Fibroblast of pulmonary artery (primary cell): ENCODE measurements at regions not wholly inside any gene's neighbourhood (a gene's known extent, or its start where the extent isn't known, plus 50 kb on each side); places are given as distances from the start of the nearest gene placed in this dataset.

Experiments used
- DNase-seq: peaks from one replicate; pipeline ENCODE4 v3.0.0-alpha.2; 2010; ENCODE audit warnings: low read depth
- H3K4me3 ChIP-seq: replicated peaks from 2 replicates; pipeline ENCODE4 v1.5.1; 2011; ENCODE audit warnings: low read depth, mild to moderate bottlenecking, control low read depth, low read length, moderate library complexity
- TF ChIP-seq, protein P1 (sequence below): IDR thresholded peaks from 2 replicates; pipeline ENCODE4 v1.5.1; 2011; ENCODE audit warnings: mild to moderate bottlenecking, control low read depth, low read length, inconsistent platforms; ENCODE audit errors: missing control alignments

DNA sequence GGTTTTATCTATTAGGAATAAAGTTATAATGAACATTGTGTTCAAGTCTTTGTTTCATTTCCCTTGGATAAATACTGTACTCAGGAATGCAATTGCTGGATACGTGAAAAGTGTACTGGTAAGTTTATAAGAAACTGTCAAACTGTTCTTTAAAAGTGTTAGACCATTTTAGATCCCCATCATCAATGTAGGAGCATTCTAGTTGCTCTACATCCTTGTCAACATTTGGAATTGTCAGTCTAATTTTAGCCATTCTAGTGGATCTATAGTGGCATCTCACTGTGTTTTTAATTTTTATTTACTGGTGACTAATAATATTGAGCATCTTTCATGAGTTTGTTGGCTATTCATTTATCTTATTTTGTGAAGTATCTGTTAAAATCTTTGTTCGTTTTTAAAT, 354.0 kb upstream of the NRP1 start:
- TF ChIP-seq, protein P1, sequence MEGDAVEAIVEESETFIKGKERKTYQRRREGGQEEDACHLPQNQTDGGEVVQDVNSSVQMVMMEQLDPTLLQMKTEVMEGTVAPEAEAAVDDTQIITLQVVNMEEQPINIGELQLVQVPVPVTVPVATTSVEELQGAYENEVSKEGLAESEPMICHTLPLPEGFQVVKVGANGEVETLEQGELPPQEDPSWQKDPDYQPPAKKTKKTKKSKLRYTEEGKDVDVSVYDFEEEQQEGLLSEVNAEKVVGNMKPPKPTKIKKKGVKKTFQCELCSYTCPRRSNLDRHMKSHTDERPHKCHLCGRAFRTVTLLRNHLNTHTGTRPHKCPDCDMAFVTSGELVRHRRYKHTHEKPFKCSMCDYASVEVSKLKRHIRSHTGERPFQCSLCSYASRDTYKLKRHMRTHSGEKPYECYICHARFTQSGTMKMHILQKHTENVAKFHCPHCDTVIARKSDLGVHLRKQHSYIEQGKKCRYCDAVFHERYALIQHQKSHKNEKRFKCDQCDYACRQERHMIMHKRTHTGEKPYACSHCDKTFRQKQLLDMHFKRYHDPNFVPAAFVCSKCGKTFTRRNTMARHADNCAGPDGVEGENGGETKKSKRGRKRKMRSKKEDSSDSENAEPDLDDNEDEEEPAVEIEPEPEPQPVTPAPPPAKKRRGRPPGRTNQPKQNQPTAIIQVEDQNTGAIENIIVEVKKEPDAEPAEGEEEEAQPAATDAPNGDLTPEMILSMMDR = no peak
- DNase-seq = no peak
- H3K4me3 ChIP-seq = no peak overlapping the region

DNA sequence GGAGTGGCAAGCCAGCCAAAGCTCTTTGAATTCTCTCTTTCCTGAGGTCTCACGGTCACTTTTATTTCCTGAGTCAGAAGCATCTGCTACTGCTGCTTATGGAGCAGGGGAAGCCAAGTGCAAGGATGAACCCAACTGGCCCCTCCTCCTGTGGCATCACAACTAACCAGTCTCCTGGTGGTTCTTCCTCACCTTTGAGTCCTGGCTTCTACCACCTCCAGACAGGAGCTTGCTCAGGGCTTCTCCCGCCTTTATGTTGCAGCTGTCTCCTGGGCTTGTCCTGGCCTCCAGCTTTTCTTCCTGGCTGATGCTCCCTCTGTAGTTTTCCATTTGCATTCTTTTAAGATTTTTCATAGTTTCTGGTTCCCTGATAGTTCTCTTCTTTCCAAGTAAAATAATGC, 349.7 kb upstream of the NRP1 start:
- H3K4me3 ChIP-seq = no peak overlapping the region
- TF ChIP-seq, protein P1 = no peak
- DNase-seq = no peak

DNA sequence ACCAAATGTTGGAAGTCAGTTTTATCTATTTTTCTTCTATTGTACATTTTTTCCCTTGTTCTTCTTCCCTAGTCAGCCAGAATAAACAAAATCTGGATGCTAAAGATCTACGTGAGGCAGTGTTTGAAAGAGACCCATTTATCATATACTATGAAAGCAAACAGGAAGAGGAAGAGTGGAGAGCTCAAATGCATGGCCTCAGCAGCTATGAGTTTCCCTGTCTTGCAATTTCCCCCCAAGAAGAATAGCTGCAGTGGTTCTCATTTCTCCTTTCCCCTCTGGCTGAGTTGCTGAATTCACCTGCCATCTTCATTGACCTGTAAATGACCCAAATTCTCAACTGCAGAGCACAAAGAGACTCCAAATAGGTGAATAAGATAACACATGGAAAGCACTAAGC, 347.1 kb upstream of the NRP1 start:
- H3K4me3 ChIP-seq = no peak overlapping the region
- TF ChIP-seq, protein P1 = no peak
- no peak for DNase-seq

DNA sequence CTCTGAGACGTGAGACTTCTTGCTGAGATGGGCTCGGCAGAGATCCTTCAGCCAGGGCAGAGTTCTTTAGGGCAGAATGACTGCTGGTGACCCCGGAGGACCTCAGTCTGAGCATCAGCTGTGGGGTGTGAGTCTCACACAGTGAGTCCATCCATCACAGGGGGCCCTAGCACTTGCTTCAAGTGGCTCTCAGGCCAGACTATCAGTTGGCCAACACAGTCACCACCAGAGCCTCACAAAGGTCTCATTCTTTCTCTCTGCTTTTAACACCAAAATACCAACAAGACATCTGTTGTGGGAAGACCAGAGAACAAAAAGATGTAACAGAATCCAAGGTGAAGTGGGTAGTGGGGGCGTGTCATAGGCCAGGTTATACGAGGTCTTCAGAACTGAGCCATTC, 345.6 kb upstream of the NRP1 start:
- TF ChIP-seq, protein P1 = no peak
- DNase-seq = no peak
- H3K4me3 ChIP-seq = no peak overlapping the region

DNA sequence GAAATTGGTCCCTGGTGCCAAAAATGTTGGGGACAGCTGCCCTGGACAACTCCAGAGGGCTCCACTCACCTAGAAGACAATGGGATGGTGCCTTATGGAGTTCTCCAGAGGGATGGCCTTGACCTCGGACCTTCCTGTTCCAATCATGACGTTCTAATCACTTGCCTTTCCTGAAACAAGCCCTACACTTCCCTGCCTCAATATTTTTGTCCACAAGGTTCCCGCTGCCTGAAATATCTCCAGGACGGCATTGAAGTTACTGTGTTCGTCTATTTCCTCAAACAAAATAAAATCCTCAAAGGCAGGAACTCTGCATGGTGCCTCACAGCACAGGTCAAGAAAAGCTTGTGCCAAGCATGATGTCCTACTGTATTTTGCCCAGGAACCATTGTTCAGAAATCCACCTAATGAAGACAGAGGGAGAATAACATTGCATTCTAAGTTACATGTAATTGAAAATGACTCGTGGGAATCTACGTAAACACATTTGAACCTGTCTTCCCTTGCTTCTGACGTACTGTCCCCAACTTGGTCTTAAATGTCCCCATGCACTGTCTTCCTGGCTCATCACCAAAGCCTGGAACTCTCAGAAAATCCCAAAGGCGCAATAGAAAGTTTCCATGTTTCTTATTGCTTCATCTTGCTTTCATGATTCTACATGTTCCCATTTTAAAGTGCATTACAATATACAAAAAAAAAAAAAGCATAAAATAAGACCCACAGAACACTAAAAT, 342.3 kb upstream of the NRP1 start:
- no peak for DNase-seq
- TF ChIP-seq, protein P1 = no peak

DNA sequence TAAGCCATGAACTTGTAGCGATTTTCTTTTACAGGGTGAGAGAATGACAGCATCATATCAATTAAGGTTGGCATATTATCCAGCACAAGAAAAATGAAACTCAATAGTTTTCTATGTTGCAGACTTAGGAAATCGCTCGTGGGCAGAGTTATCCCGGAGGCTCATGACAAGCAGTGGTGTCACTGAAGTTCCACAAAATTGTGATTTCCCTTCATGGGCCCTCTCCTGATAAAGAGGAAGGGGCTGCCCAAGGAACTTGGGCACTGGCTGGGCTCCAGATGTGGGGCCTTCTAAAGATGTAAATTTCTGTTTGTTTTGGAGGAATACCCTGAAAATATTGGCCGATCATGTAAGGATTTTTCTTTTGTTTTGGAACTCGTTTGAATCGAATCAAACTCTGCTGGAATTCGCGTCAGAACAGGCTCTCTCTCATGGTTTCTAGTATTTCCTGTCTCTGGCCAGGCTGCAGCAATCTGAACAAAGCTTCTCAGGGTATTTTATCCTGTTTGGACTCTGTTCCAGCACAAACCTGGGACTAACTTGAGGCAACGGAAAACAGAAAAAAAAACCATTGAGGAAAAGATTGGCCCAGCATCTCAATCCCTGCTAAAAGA, 340.6 kb upstream of the NRP1 start:
- H3K4me3 ChIP-seq = no peak overlapping the region
- TF ChIP-seq, protein P1 = no peak
- peak; percentile 63 for DNase-seq

More for the DNA sequence above, 342.3 kb upstream of the NRP1 start:
- H3K4me3 ChIP-seq = no peak overlapping the region

DNA sequence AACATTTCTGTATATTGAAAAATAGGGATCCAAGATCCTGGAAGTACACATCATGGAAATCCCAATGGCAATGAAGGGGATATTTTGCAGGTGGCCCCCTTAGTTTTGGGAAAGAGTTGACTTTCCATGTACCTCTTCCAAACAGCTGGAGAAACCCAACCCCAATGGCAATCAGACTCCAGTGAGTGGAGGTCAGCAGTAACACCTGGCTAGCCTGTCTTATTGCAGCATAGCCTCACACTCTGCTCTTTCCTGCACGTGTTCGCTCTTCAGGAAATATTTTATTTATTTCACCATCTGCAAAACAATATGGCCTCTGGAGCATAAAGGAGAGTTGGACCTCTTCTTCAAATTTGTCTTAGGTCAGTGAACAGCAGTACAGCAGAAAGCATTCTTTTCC, 340.0 kb upstream of the NRP1 start:
- DNase-seq = no peak
- TF ChIP-seq, protein P1 = no peak
- no peak overlapping the region for H3K4me3 ChIP-seq
